Large intestine (tissue), 3 donors: ENCODE measurements at regions not wholly inside any gene's neighbourhood (a gene's known extent, or its start where the extent isn't known, plus 50 kb on each side); places are given as distances from the start of the nearest gene placed in this dataset.

ENCODE experiments used
- DNase-seq, 2 donors: peaks; one replicate each; pipeline versions ENCODE4 v3.0.0 to v3.0.0-alpha.2; 2013
- H3K27ac ChIP-seq: one replicate; pipeline ENCODE4 v1.5.1; 2013; ENCODE audit warnings: low read length
- H3K27me3 ChIP-seq: 2 replicates; pipeline ENCODE4 v1.6.1; 2013; ENCODE audit warnings: low read length; ENCODE audit not compliant: control insufficient read depth, insufficient read depth
- H3K36me3 ChIP-seq: 2 replicates; pipeline ENCODE4 v1.6.1; 2013; ENCODE audit warnings: low read length; ENCODE audit not compliant: control insufficient read depth, insufficient read depth
- H3K4me1 ChIP-seq: one replicate; pipeline ENCODE4 v1.6.1; 2013; ENCODE audit warnings: low read length; ENCODE audit not compliant: control insufficient read depth, insufficient read depth
- H3K4me3 ChIP-seq: one replicate; pipeline ENCODE4 v1.5.1; 2013; ENCODE audit warnings: low read length
- H3K9me3 ChIP-seq: one replicate; pipeline ENCODE4 v1.6.1; 2013; ENCODE audit warnings: mild to moderate bottlenecking, low read depth, low read length, moderate library complexity; ENCODE audit not compliant: control insufficient read depth
- WGBS: methylation state at CpG from one replicate; pipeline ENCODE4 v1.1.5; 2013; ENCODE audit warnings: low lambda C conversion rate; ENCODE audit not compliant: insufficient coverage; 5-methylcytosine and 5-hydroxymethylcytosine counted together

GRCh38 chr1:195030793-195031192 is 1577.4 kb downstream of the KCNT2 start:
- peaks cover 11% of the 10 kb centered on the region for H3K9me3 ChIP-seq
- no CpG with 5 or more reads among the region's 5 CpGs for WGBS
- no peaks in the 10 kb centered on the region for H3K36me3 ChIP-seq
- H3K4me1 ChIP-seq, result no peaks in the 10 kb centered on the region
- DNase-seq, result no peak
- H3K27ac ChIP-seq, result no peak overlapping the region
- no peaks in the 10 kb centered on the region for H3K27me3 ChIP-seq
- H3K4me3 ChIP-seq, result no peak overlapping the region

DNA sequence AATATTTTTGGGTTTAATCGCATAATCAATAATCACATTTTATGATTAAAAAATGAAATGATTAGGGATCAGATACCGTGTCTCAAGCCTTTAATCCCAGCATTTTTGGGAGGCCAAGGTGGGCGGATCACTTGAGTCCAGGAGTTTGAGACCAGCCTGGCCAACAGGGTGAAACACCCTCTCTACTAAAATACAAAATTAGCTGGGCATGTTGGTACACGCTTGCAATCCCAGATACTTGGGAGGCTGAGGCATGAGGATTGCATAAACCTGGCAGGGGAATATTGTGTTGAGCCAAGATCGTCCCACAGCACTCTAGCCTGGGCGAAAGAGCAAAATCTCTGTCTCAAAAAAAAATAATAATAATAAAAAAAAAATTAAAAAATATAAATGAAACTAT is 1581.4 kb downstream of the KCNT2 start:
- Histone ChIP-seq H3K4me3 (no peak overlapping the region), H3K36me3 (no peaks in the 10 kb centered on the region), H3K4me1 (no peaks in the 10 kb centered on the region), H3K9me3 (peaks cover 7% of the 10 kb centered on the region), H3K27me3 (no peaks in the 10 kb centered on the region), H3K27ac (no peak overlapping the region)
- no peak for DNase-seq
- WGBS, result 100% methylated on average over 2 of the region's 6 CpGs

GRCh38 chr1:195019385-195019784 is 1588.9 kb downstream of the KCNT2 start:
- WGBS, result no CpG with 5 or more reads among the region's 1 CpG

GRCh38 chr1:195012995-195013394 is 1595.2 kb downstream of the KCNT2 start:
- Histone ChIP-seq H3K27ac (no peak overlapping the region), H3K4me1 (no peaks in the 10 kb centered on the region), H3K36me3 (no peaks in the 10 kb centered on the region), H3K4me3 (no peak overlapping the region), H3K9me3 (no peaks in the 10 kb centered on the region), H3K27me3 (no peaks in the 10 kb centered on the region)
- no peak for DNase-seq
- WGBS, result no CpG with 5 or more reads among the region's 5 CpGs

More at GRCh38 chr1:195019385-195019784, 1588.9 kb downstream of the KCNT2 start:
- no peaks in the 10 kb centered on the region for H3K36me3 ChIP-seq
- H3K9me3 ChIP-seq, result no peaks in the 10 kb centered on the region
- no peaks in the 10 kb centered on the region for H3K27me3 ChIP-seq
- no peak overlapping the region for H3K27ac ChIP-seq
- H3K4me1 ChIP-seq, result no peaks in the 10 kb centered on the region
- DNase-seq, result no peak
- no peak overlapping the region for H3K4me3 ChIP-seq

DNA sequence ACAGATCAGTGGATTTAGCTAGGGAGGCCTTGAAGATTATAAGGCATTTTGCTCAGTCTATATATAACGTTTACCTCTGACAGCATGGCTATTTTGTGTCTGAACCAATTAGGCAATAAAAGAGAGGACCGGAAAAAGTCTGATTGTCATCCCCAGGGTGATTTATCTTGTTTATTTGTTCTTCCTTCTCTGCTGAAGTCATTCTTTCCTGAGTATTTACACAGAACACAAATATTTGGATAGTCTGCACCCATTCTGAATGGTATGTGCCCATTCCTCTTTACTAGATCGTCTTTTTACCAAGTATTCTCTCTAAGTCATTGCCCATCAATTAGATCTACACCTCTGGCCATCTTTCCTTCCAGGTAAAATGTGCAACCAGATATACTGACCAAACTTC is 1602.9 kb downstream of the KCNT2 start:
- Histone ChIP-seq H3K36me3 (no peaks in the 10 kb centered on the region), H3K4me1 (no peaks in the 10 kb centered on the region), H3K4me3 (no peak overlapping the region), H3K27ac (no peak overlapping the region), H3K9me3 (no peaks in the 10 kb centered on the region), H3K27me3 (no peaks in the 10 kb centered on the region)
- WGBS, result no CpG with 5 or more reads among the region's 3 CpGs
- no peak for DNase-seq

DNA sequence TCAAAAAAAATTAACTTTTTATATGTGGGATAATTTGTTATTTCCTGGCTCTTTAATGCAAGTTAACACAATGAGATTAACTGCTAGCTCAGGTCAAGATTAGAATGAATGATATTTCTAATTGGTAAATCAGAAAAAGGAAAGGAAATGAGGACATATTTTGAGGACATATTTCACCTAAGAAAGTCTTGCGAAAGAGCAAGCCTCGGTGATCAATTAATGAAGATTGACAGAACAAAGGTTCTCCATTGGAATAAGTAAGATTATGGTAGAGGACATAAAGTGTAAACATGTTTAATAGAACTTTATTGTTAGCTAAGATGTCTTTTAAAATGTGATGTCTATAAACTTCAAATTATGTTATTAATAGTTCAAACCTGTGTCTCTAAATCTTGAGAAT is 1617.8 kb downstream of the KCNT2 start:
- Histone ChIP-seq H3K36me3 (no peaks in the 10 kb centered on the region), H3K27ac (no peak overlapping the region), H3K27me3 (no peaks in the 10 kb centered on the region), H3K4me1 (no peaks in the 10 kb centered on the region), H3K4me3 (no peak overlapping the region), H3K9me3 (no peaks in the 10 kb centered on the region)
- no peak for DNase-seq
- WGBS, result 100% methylated on average over 2 of the region's 2 CpGs

DNA sequence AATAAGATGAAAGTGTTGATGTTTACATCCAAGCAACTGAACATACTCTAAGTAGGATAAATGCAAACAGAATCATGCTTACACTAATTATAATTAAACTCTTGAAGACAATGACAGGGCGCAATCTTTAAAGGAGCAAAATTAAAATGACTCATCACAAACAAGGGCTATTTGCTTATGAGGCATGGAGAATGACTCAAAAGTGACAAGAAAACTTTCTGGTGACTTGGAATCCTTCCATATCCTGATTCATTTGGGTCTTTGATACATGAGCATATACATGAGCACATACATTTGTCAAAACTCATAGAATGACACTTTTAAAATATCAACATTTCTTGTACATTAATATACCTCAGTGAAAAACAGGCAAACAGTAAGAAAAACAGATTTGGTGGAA is 1632.3 kb downstream of the KCNT2 start:
- Histone ChIP-seq H3K4me1 (no peaks in the 10 kb centered on the region), H3K9me3 (no peaks in the 10 kb centered on the region), H3K36me3 (no peaks in the 10 kb centered on the region), H3K27me3 (no peaks in the 10 kb centered on the region), H3K4me3 (no peak overlapping the region), H3K27ac (no peak overlapping the region)
- no peak for DNase-seq
- no CpG with 5 or more reads among the region's 1 CpG for WGBS

- DNase-seq, result no peak
- no peaks in the 10 kb centered on the region for H3K4me1 ChIP-seq
- H3K4me3 ChIP-seq, result no peak overlapping the region
- H3K27ac ChIP-seq, result no peak overlapping the region
- no peaks in the 10 kb centered on the region for H3K9me3 ChIP-seq
- WGBS, result no CpG with 5 or more reads among the region's 1 CpG
- H3K36me3 ChIP-seq, result no peaks in the 10 kb centered on the region
- no peaks in the 10 kb centered on the region for H3K27me3 ChIP-seq
Observed at GRCh38 chr1:194968916-194969315, 1639.3 kb downstream of the KCNT2 start.

DNA sequence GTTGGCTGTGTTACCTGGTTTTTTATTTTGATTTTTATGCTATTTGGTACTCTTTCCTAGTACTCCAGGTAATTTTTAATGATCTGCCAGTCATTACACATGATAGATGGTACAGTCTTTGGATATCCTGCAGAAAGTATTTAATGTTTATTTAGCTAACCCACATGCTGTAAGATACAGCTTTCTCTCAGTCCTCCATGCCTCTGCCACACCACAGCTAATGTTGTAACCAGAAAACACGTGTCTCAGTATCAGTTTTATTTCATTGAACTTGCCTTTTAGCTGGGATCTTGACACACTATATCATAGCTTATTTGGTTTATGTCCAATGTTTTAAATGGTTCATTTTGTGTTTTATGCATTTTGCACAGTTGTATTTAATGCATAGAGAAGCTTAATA is 1648.4 kb downstream of the KCNT2 start:
- DNase-seq, result no peak
- no CpG with 5 or more reads among the region's 1 CpG for WGBS
- no peaks in the 10 kb centered on the region for H3K4me1 ChIP-seq

DNA sequence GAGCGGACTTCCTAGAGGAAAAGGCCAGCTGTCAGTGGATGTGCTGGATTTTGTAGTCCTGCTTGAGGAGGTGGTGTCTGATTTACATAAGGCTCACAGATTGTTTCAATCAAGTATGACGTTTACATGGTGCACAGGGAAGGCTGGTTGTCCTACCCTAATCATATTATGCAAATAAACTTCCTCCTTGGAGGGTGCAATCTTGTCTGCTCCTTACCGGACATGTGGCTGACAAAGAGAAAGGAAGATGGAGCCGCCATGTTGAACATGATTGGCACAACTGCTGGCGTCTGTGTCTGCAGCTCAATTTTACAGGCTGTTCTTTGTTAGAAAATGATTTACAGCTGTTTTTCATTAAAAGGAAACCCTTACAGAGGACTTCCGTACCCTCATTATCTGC is 1656.1 kb downstream of the KCNT2 start:
- Histone ChIP-seq H3K4me1 (no peaks in the 10 kb centered on the region), H3K27me3 (no peaks in the 10 kb centered on the region), H3K9me3 (peaks cover 3% of the 10 kb centered on the region), H3K27ac (no peak overlapping the region), H3K36me3 (no peaks in the 10 kb centered on the region), H3K4me3 (no peak overlapping the region)
- no peak for DNase-seq
- WGBS, result no CpG with 5 or more reads among the region's 6 CpGs

More for the DNA sequence above, 1648.4 kb downstream of the KCNT2 start:
- H3K4me3 ChIP-seq, result no peak overlapping the region
- no peaks in the 10 kb centered on the region for H3K36me3 ChIP-seq
- H3K27ac ChIP-seq, result no peak overlapping the region
- H3K27me3 ChIP-seq, result no peaks in the 10 kb centered on the region
- no peaks in the 10 kb centered on the region for H3K9me3 ChIP-seq

- Histone ChIP-seq H3K4me3 (no peak overlapping the region), H3K9me3 (peaks cover 3% of the 10 kb centered on the region), H3K27ac (no peak overlapping the region), H3K4me1 (no peaks in the 10 kb centered on the region), H3K36me3 (no peaks in the 10 kb centered on the region), H3K27me3 (no peaks in the 10 kb centered on the region)
- no CpG with 5 or more reads among the region's 1 CpG for WGBS
- DNase-seq, result no peak
Observed at GRCh38 chr1:194950584-194950983, 1657.7 kb downstream of the KCNT2 start.
